ENCODE measurements at regions not wholly inside any gene's neighbourhood (a gene's known extent, or its start where the extent isn't known, plus 50 kb on each side); places are given as distances from the start of the nearest gene placed in this dataset.

DNA sequence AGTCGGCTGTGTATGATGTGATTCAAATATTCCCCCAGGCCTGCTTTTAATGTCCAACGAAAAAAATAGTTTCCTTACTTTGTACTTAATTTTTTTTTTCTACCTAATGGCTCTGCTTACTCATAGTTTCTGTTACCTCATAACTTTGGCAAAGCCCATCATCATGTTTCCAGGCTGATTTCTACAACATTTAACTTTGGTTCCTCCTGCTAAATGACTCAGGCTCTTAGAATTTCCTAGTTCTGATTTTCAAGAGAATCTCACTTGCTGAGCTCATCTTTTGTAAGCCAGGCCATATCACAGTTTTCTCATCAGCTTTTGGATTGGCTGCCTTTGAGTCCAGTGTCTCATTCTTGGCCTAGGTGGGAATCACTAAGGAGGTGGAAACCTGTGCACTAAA is 323.1 kb downstream of the HDGFL1 start:
- no peak overlapping the region for H3K4me2 ChIP-seq (ENCODE audit: low read length)
- H3K27me3 ChIP-seq (ENCODE audit: insufficient read depth, low read length): no peaks in the 10 kb centered on the region
- no peaks in the 10 kb centered on the region for H3K9me3 ChIP-seq (ENCODE audit: low read length)
- no peaks in the 10 kb centered on the region for H3K9me2 ChIP-seq (ENCODE audit: low read depth, low read length)
- no peaks in the 10 kb centered on the region for H3K36me3 ChIP-seq (ENCODE audit: insufficient read depth, low read length)
- H3K4me1 ChIP-seq (ENCODE audit: insufficient read depth, low read length, severe bottlenecking): no peaks in the 10 kb centered on the region
- no peak overlapping the region for H2AFZ ChIP-seq (ENCODE audit: low read length)
- H4K20me1 ChIP-seq (ENCODE audit: insufficient read depth, low read length): no peaks in the 10 kb centered on the region
- no peaks in the 10 kb centered on the region for H3F3A ChIP-seq (ENCODE audit: insufficient read depth, low read length)
- H3K27ac ChIP-seq (ENCODE audit: low read depth, low read length, poor library complexity, severe bottlenecking): no peak overlapping the region
- TF ChIP-seq, protein P1, sequence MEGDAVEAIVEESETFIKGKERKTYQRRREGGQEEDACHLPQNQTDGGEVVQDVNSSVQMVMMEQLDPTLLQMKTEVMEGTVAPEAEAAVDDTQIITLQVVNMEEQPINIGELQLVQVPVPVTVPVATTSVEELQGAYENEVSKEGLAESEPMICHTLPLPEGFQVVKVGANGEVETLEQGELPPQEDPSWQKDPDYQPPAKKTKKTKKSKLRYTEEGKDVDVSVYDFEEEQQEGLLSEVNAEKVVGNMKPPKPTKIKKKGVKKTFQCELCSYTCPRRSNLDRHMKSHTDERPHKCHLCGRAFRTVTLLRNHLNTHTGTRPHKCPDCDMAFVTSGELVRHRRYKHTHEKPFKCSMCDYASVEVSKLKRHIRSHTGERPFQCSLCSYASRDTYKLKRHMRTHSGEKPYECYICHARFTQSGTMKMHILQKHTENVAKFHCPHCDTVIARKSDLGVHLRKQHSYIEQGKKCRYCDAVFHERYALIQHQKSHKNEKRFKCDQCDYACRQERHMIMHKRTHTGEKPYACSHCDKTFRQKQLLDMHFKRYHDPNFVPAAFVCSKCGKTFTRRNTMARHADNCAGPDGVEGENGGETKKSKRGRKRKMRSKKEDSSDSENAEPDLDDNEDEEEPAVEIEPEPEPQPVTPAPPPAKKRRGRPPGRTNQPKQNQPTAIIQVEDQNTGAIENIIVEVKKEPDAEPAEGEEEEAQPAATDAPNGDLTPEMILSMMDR (IDR thresholded peaks at IDR 0.05; ENCODE audit: low read length): no peak
- TF ChIP-seq EZH2 (IDR thresholded peaks at IDR 0.05; ENCODE audit: borderline replicate concordance, low read length): no peak
- H3K4me3 ChIP-seq (ENCODE audit: low read depth, low read length, poor library complexity, severe bottlenecking): no peak overlapping the region
- H3K79me2 ChIP-seq (ENCODE audit: insufficient read depth, low read length): no peaks in the 10 kb centered on the region
- H3K9ac ChIP-seq (ENCODE audit: low read length): no peak overlapping the region

DNA sequence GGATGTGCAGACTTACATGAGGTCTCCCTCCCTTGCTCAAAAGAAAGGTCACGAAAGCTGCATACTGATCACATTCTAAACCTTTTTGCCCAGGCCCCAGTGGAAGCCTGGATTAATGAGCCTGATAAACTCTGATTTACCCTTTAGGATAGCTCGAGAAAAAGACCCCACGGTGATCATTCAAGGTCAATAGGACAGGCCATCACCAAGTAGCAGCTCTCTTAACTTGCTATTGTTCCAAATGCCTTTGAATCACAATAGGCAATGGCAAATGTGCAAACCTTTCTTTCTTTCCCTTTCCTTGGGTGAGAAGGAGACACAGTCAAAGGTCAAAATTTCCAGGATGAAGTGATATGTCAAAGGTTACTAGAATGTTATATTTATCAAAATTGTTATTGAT is 327.3 kb downstream of the HDGFL1 start:
- Histone ChIP-seq H3K9ac (ENCODE audit: low read length) (no peak overlapping the region), H3K9me3 (ENCODE audit: low read length) (no peaks in the 10 kb centered on the region), H3K27me3 (ENCODE audit: insufficient read depth, low read length) (no peaks in the 10 kb centered on the region), H3K4me2 (ENCODE audit: low read length) (no peak overlapping the region), H3K27ac (ENCODE audit: low read depth, low read length, poor library complexity, severe bottlenecking) (no peak overlapping the region), H3K4me1 (ENCODE audit: insufficient read depth, low read length, severe bottlenecking) (no peaks in the 10 kb centered on the region), H2AFZ (ENCODE audit: low read length) (no peak overlapping the region), H3K4me3 (ENCODE audit: low read depth, low read length, poor library complexity, severe bottlenecking) (no peak overlapping the region), H3K9me2 (ENCODE audit: low read depth, low read length) (no peaks in the 10 kb centered on the region), H4K20me1 (ENCODE audit: insufficient read depth, low read length) (no peaks in the 10 kb centered on the region), H3K79me2 (ENCODE audit: insufficient read depth, low read length) (no peaks in the 10 kb centered on the region), H3K36me3 (ENCODE audit: insufficient read depth, low read length) (no peaks in the 10 kb centered on the region), H3F3A (ENCODE audit: insufficient read depth, low read length) (no peaks in the 10 kb centered on the region)
- TF ChIP-seq, protein P1 (IDR thresholded peaks at IDR 0.05; ENCODE audit: low read length): no peak
- no peak for TF ChIP-seq EZH2 (IDR thresholded peaks at IDR 0.05; ENCODE audit: borderline replicate concordance, low read length)

DNA sequence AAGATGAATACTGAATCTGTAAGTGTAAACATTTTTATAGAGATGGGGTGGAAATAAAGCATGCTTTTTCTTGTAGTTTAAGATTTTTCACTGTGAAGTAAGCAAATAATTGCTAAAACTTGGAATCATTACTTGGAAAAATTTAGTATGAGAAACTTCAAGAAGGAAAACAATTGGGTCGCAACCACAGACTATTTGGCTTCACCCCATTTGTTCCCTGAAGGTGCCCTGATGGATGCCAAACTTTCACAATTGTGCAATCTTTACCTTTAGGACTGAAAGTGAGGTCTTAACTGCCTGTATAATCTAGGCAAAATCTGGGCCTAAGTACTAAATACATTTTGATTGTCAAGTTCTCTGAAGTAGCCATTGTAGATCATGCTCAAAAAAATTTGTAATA is 330.1 kb downstream of the HDGFL1 start:
- Histone ChIP-seq H3K36me3 (ENCODE audit: insufficient read depth, low read length) (no peaks in the 10 kb centered on the region), H3K9me2 (ENCODE audit: low read depth, low read length) (no peaks in the 10 kb centered on the region), H3K9ac (ENCODE audit: low read length) (no peak overlapping the region), H3K4me1 (ENCODE audit: insufficient read depth, low read length, severe bottlenecking) (no peaks in the 10 kb centered on the region), H3F3A (ENCODE audit: insufficient read depth, low read length) (no peaks in the 10 kb centered on the region), H3K27me3 (ENCODE audit: insufficient read depth, low read length) (no peaks in the 10 kb centered on the region), H3K4me2 (ENCODE audit: low read length) (no peak overlapping the region), H2AFZ (ENCODE audit: low read length) (no peak overlapping the region), H3K4me3 (ENCODE audit: low read depth, low read length, poor library complexity, severe bottlenecking) (no peak overlapping the region), H3K27ac (ENCODE audit: low read depth, low read length, poor library complexity, severe bottlenecking) (no peak overlapping the region), H3K9me3 (ENCODE audit: low read length) (no peaks in the 10 kb centered on the region), H4K20me1 (ENCODE audit: insufficient read depth, low read length) (no peaks in the 10 kb centered on the region), H3K79me2 (ENCODE audit: insufficient read depth, low read length) (no peaks in the 10 kb centered on the region)
- TF ChIP-seq, protein P1 (IDR thresholded peaks at IDR 0.05; ENCODE audit: low read length): no peak
- TF ChIP-seq EZH2 (IDR thresholded peaks at IDR 0.05; ENCODE audit: borderline replicate concordance, low read length): no peak

Data from OCI-LY1 (cell line).